GM21576 (cell line): ENCODE measurements at regions not wholly inside any gene's neighbourhood (a gene's known extent, or its start where the extent isn't known, plus 50 kb on each side); places are given as distances from the start of the nearest gene placed in this dataset.

Experiments used
- ATAC-seq: cut with Tn5 transposase; IDR thresholded peaks from one replicate; pipeline ENCODE4 v1.9.1; 2021; ENCODE audit warnings: mild to moderate bottlenecking, moderate library complexity; ENCODE audit not compliant: unreplicated experiment

DNA sequence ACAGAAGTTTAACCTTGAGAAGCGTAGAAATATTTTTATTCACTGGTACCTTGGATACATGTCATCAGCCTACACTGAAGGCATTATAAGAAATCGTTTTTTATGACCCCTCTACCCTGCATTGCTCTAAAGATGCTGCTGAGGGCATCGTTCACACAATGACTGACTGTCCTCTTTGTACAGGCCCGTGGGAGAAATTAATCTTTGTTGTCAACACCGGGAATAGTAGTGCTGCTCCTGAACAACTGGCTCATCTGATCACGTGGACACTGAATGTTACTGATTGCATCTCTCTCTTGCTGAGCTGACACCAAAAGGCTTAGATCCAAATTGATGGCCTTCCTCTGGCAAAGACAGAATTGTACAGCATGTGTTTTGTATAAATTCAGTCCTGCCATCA, 157.1 kb upstream of the SMLR1 start:
- no peak for ATAC-seq

DNA sequence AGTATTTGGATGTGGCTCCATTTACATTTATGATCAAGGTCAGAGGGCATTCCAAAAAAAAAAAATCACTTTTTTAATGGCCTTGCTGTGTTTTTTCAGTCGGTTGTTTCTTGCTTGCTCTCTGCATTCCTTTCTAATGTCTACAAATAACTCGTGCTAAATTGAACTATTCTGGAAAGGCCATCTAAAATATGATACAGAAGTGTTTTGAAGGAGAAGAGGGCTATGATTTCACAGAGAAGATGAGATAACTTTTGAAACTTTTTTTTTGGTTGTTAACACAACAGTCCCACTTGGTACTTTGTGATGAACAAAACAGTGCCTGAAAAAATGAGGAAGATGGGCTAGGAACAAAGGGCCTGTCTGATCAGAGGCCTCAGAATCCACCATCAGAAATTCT, 156.1 kb upstream of the SMLR1 start:
- ATAC-seq = no peak

- no peak for ATAC-seq
Observed at GRCh38 chr6:130671577-130671976, 155.6 kb upstream of the SMLR1 start.

GRCh38 chr6:130672153-130672552, 155.1 kb upstream of the SMLR1 start:
- no peak for ATAC-seq

GRCh38 chr6:130674604-130675003, 152.6 kb upstream of the SMLR1 start:
- ATAC-seq = no peak

DNA sequence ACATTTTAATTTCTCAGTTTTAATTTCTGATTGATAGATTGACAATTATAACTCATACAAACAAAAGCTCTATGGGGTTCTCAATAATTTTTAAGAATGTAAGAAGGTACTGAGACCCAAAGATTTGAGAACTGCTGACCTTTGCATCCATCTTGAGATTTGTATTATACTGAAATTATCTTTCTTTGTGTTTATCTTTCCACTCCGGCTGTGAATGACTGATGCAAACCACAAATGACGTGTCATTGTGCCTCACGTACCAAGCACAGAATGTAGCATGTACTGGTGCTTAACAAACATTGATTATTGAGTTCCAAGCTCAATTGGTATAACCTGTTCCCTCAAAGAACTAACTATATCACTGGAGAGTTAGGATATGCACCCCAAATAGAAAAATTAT, 152.1 kb upstream of the SMLR1 start:
- ATAC-seq = no peak

DNA sequence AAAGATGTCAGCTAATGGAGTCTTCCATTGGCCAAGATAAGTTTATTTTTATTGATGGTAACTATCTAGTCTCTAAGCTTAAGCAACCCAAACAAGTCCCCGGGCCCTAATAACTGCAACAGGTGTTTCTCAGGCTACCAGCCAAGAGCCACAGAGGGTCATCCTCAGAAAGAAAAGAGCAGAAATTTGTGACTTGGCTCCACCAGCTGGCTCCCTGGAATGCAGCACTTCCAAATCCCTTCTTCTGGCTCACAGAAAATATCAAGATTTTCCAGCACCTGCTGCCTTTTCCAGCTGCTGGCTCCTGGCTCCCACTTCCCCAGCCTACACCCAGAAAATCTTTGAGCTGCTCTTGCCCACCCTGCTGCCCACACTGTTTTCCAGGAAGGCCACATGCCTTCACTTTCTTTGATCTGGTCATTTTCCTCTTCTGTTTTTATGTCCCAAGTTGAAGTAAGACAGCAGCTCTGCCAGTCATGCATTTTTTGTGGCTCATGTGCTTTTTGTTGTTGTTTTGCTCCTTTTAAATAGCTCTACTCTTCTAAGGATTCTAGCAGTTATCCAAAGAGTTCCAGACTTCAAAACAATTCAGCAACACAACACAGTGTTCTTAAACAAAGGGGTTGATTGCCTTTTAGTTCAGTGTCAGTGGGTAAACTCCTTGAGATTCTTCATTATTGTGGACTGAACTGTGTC, 151.0 kb upstream of the SMLR1 start:
- no peak for ATAC-seq

DNA sequence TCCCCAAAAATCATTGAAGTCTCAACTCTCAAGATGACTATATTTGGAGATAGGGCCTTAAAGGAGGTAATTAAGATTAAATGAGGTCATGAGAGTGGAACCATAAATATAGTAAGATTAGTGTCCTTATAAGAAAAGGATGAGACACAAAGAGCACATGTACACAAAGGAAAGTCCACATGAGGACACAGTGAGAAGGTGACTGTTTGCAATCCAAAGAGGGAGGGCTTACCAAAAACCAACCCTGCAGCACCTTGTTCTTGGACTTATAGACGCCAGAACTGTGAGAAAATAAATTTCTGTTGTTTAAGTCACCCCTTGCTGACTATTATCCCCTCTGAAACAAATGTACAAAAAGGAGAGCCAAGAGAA, 150.4 kb upstream of the SMLR1 start:
- no peak for ATAC-seq

DNA sequence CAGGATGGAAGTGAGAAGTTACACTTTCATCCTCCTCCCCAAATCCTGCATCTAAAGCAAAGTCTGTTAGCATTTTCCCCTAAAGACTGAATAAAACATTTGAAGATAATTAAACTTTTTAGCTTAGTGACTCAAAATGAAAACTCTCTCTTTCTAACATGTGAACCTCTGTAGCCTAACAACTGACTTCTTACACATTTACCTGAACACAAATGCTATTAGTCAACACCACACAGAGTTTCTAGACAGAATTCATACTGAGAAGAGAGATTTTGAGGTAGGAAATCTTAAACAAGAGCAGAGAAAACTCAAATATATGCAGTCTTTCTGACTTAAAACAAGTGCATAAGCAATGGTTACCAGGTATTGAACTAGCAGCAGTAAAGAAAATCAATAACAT, 149.9 kb upstream of the SMLR1 start:
- ATAC-seq = no peak

DNA sequence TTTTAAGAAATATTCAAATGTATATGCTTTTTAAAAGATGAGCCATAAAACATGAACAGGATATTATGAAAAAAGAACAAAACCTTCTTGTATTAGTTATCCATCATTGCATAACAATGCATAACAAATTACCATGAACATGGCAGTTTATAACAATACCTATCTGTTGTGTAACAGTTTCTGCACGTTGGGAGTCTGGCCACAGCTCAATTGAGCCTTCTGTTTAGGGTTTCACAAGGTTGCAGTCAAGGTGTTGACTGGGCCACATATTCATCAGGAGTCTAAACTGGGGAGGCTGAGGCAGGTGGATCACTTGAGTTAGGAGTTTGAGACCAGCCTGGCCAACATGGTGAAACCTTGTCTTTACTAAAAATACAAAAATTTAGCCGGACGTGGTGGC, 149.4 kb upstream of the SMLR1 start:
- no peak for ATAC-seq

- ATAC-seq = no peak
Observed at GRCh38 chr6:130679684-130680083, 147.5 kb upstream of the SMLR1 start.

DNA sequence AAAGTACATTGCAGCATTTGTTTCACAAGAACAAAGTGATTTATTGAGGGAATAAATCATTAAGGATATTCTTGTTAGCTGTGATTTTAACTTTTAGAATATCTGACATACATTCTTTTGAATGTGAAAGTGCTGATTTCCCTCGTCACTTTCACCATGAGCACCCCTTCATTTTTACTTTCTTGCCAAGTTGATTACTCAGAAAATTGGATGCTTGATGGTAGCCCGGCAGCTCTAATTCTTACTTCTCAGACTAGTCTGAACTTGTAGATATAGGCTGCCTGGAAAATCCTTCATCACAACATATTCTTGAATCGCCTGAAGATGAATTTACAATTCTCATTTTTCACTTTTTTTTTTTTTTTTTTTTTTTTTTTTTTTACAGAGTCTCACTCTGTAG, 147.1 kb upstream of the SMLR1 start:
- ATAC-seq = no peak

GRCh38 chr6:130681028-130681427, 146.2 kb upstream of the SMLR1 start:
- ATAC-seq = no peak

DNA sequence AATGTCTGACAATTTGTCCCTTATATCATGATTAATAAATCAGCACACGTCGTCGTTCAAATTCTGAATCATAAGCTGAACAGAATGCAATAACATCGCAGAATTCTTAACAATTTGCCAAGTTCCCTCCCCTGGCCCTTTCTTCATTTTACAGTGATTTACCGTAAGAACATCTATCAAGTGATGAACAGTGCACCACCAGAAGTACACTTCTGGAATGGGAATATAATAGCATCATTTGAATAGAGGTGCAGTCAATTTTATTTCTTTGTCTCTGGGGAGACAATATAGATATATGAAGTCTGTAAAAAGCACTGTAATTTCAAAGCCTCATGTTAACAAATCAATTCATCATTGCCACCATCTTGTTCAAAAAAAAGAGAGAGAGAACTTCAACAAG, 145.1 kb upstream of the SMLR1 start:
- no peak for ATAC-seq

DNA sequence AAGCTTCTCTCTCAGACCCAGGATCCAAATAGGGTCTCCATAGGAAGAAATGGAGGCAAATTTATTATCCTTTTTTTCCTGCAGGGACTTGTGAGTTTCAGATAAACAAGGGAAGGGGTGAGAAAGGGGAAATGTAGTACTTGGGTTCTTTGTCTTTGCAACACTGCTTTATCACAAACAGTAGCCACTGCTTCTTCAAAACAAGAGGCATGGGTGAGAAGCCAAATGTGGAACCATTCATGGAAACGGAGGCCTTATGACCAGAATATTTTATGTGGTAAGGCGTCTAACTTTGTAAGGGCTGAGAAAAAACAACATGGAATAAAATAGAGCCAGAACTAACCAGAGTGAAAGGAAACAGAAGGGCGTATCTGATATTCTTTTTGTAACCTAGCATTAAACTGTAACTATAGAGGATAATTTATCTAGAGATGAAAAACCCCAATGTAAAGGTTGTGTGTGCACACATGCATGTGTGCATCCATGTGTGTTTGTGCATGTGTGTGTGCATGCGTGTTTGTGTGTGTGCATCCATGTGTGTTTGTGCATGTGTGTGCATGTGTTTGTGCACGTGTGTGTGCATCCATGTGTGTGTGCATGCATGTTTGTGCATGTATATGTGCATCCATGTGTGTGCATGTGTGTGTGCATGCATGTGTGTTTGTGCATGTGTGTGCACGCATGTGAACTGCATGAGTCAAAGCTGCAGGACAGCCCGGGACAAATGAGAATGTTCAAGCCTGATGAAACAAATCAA, 143.3 kb upstream of the SMLR1 start:
- ATAC-seq = no peak

DNA sequence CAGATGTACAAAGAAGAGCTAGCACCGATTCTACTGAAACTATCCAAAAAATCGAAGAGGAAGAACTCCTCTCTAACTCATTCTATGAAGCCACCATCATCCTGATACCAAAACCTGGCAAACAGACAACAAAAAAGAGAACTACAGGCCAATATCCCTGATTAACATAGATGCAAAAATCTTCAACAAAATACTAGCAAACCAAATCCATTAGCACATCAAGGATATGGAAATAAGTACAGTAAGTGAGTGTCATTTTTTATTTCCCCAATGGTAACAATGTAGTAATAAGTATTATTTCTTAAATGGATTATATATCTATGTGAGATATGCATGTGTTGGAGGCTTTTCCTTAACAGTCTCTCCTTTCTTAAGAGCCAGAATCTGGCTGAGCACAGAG, 134.5 kb upstream of the SMLR1 start:
- ATAC-seq = no peak

- no peak for ATAC-seq
Observed at GRCh38 chr6:130693944-130694343, 133.3 kb upstream of the SMLR1 start.

DNA sequence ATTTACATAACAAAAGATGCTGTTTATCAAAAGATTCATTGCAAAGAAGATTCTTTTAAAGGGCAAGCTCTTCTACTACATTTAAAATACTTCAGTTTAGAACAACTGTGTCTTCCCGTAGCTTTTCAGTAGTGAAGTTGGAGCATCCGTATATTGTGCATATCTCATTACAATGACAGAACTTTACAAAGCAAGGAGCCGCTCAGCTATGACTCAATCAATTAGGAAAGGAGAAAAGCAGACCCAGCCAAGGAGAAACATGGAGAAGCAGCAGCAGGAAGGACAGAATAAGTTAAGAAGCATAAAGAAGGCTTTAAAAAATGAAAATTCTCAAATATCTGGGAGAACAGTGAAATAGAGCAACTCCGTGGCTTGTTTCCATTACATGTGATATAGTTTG, 132.6 kb upstream of the SMLR1 start:
- ATAC-seq = no peak

GRCh38 chr6:130696806-130697205, 130.4 kb upstream of the SMLR1 start:
- ATAC-seq = no peak

- ATAC-seq = peak; percentile 41
Observed at GRCh38 chr6:130697271-130697994, 129.8 kb upstream of the SMLR1 start.

GRCh38 chr6:130697995-130698535, 129.1 kb upstream of the SMLR1 start:
- peak; percentile 95 for ATAC-seq

- ATAC-seq = no peak
Observed at GRCh38 chr6:130699742-130700141, 127.5 kb upstream of the SMLR1 start.
